H1 (cell line): ENCODE measurements at regions not wholly inside any gene's neighbourhood (a gene's known extent, or its start where the extent isn't known, plus 50 kb on each side); places are given as distances from the start of the nearest gene placed in this dataset.
A peak's percentile ranks its signal among the peaks of the same experiment; 100 is the strongest.

Experiments
- CTCF ChIA-PET: fragments of 300-600 bp; sonication (Branson Sonifier 250); formaldehyde crosslinking; loops from one replicate; lab custom pipeline; 2021; ENCODE audit not compliant: partially characterized antibody; lab: Charles Lee
- POLR2A ChIA-PET: fragments of 300-600 bp; sonication (Branson Sonifier 250); formaldehyde crosslinking; loops from one replicate; lab custom pipeline; 2021; ENCODE audit warnings: inconsistent platforms; ENCODE audit not compliant: partially characterized antibody; lab: Charles Lee
- DNase-seq, 2 experiments: peaks; one replicate each; pipeline versions ENCODE4 v3.0.0 to v3.0.0-alpha.2; 2010 to 2022; ENCODE audit warnings: low spot score in 2 of 2, low read depth in 1 of 2, mixed read lengths in 1 of 2
- FAIRE-seq: peaks from 2 replicates; lab custom pipeline; 2011; peaks lifted over from hg19 to GRCh38; lab: Jason Lieb, UNC
- H2AFZ ChIP-seq: 2 replicates; pipeline ENCODE4 v1.8.1; 2012; ENCODE audit warnings: low read length, inconsistent platforms
- H2AK5ac ChIP-seq: 2 replicates; pipeline ENCODE4 v1.6.1; 2013; ENCODE audit warnings: low read depth, low read length
- H2BK120ac ChIP-seq: replicated peaks from 2 replicates; pipeline ENCODE3; 2013; ENCODE audit warnings: low read depth, low read length, inconsistent platforms
- H2BK12ac ChIP-seq: 2 replicates; pipeline ENCODE4 v1.6.1; 2013; ENCODE audit warnings: low read depth, low read length
- H2BK15ac ChIP-seq: 2 replicates; pipeline ENCODE4 v1.6.1; 2013; ENCODE audit warnings: low read length
- H2BK20ac ChIP-seq: 2 replicates; pipeline ENCODE4 v1.6.1; 2013; ENCODE audit warnings: low read length
- H2BK5ac ChIP-seq: 2 replicates; pipeline ENCODE4 v1.6.1; 2013; ENCODE audit warnings: low read depth, low read length
- H3K14ac ChIP-seq: 2 replicates; pipeline ENCODE4 v1.6.1; 2013; ENCODE audit warnings: inconsistent platforms; ENCODE audit not compliant: insufficient read length
- H3K18ac ChIP-seq: 2 replicates; pipeline ENCODE4 v1.6.1; 2013; ENCODE audit warnings: low read length; ENCODE audit errors: extremely low read depth
- H3K23ac ChIP-seq: 2 replicates; pipeline ENCODE4 v1.6.1; 2013; ENCODE audit warnings: inconsistent platforms; ENCODE audit not compliant: insufficient read length
- H3K23me2 ChIP-seq: 2 replicates; pipeline ENCODE4 v1.6.1; 2013; ENCODE audit warnings: low read depth, low read length
- H3K27ac ChIP-seq: 2 replicates; pipeline ENCODE4 v1.6.1; 2011; ENCODE audit warnings: low read depth, low read length, inconsistent platforms
- H3K27me3 ChIP-seq, 4 experiments: replicated peaks in 1 of 4; 1 replicate in 1 of 4; 2 replicates in 3 of 4; pipeline versions ENCODE4 v1.6.1 to v1.8.1; 2011 to 2013; ENCODE audit warnings: low read length in 3 of 4, mild to moderate bottlenecking in 3 of 4, inconsistent platforms in 2 of 4, mixed read lengths in 2 of 4, moderate library complexity in 1 of 4; ENCODE audit not compliant: control insufficient read depth in 3 of 4, insufficient read depth in 3 of 4; ENCODE audit errors: extremely low read depth in 1 of 4
- H3K36me3 ChIP-seq, 4 experiments: 2 replicates each; pipeline versions ENCODE4 v1.6.1 to v1.8.1; 2011 to 2013; ENCODE audit warnings: mild to moderate bottlenecking in 4 of 4, low read length in 3 of 4, moderate library complexity in 2 of 4, control low read depth in 1 of 4, inconsistent platforms in 1 of 4; ENCODE audit not compliant: insufficient read depth in 4 of 4, control insufficient read depth in 2 of 4
- H3K4ac ChIP-seq: replicated peaks from 2 replicates; pipeline ENCODE3; 2013; ENCODE audit warnings: low read length, low read depth, mixed read lengths, inconsistent platforms; ENCODE audit not compliant: insufficient read length
- H3K4me1 ChIP-seq, 4 experiments: replicated peaks in 1 of 4; 1 replicate in 1 of 4; 2 replicates in 3 of 4; pipeline versions ENCODE4 v1.6.1 to v1.8.1; 2011 to 2013; ENCODE audit warnings: low read length in 3 of 4, inconsistent platforms in 2 of 4, mixed read lengths in 1 of 4; ENCODE audit not compliant: insufficient read depth in 4 of 4, control insufficient read depth in 3 of 4
- H3K4me2 ChIP-seq, 2 experiments: 2 replicates each; pipeline versions ENCODE4 v1.6.1 to v1.8.1; 2011 to 2013; ENCODE audit warnings: low read depth in 2 of 2, low read length in 2 of 2, control low read depth in 1 of 2, inconsistent platforms in 1 of 2, mild to moderate bottlenecking in 1 of 2; ENCODE audit not compliant: insufficient read depth in 1 of 2
- H3K4me3 ChIP-seq, 4 experiments: fragments of 200-600, 300-600 bp in 1 of 4; sonication (generic), shearing (Covaris generic), sonication (Bioruptor Twin) in 1 of 4; 2 replicates each; pipeline versions ENCODE4 v1.5.1 to v1.8.1; 2011 to 2016; ENCODE audit warnings: low read length in 4 of 4, low read depth in 3 of 4, control low read depth in 2 of 4, inconsistent platforms in 2 of 4, mild to moderate bottlenecking in 2 of 4, mixed read lengths in 1 of 4, moderate library complexity in 1 of 4; ENCODE audit not compliant: insufficient read depth in 2 of 4; ENCODE audit errors: extremely low read depth in 1 of 4
- H3K56ac ChIP-seq: replicated peaks from 2 replicates; pipeline ENCODE3; 2013; ENCODE audit warnings: low read depth, mild to moderate bottlenecking, mixed read lengths, low read length, inconsistent platforms; ENCODE audit not compliant: insufficient read length
- H3K79me1 ChIP-seq: 2 replicates; pipeline ENCODE4 v1.6.1; 2013; ENCODE audit warnings: low read depth, low read length, control low read depth
- H3K79me2 ChIP-seq, 2 experiments: 2 replicates each; pipeline versions ENCODE4 v1.6.1 to v1.8.1; 2012 to 2013; ENCODE audit warnings: low read length in 2 of 2, mild to moderate bottlenecking in 2 of 2, inconsistent platforms in 1 of 2; ENCODE audit not compliant: insufficient read depth in 2 of 2, control insufficient read depth in 1 of 2
- H3K9ac ChIP-seq, 4 experiments: replicated peaks in 1 of 4; 1 replicate in 1 of 4; 2 replicates in 3 of 4; pipeline versions ENCODE4 v1.6.1 to v1.8.1; 2011 to 2013; ENCODE audit warnings: low read depth in 3 of 4, low read length in 3 of 4, control low read depth in 2 of 4, mild to moderate bottlenecking in 2 of 4, moderate library complexity in 2 of 4, inconsistent platforms in 1 of 4; ENCODE audit errors: extremely low read depth in 1 of 4
- H3K9me3 ChIP-seq, 2 experiments: 2 replicates each; pipeline versions ENCODE4 v1.6.1 to v1.8.1; 2012 to 2013; ENCODE audit warnings: mild to moderate bottlenecking in 2 of 2, moderate library complexity in 2 of 2, control low read depth in 1 of 2, inconsistent platforms in 1 of 2, low read depth in 1 of 2, low read length in 1 of 2, mixed read lengths in 1 of 2; ENCODE audit not compliant: insufficient read depth in 2 of 2
- H4K20me1 ChIP-seq, 2 experiments: replicated peaks in 1 of 2; 2 replicates each; pipeline versions ENCODE3 to v1.8.1; 2011 to 2013; ENCODE audit warnings: inconsistent platforms in 2 of 2, low read length in 2 of 2, mild to moderate bottlenecking in 1 of 2; ENCODE audit not compliant: insufficient read depth in 2 of 2, control insufficient read depth in 1 of 2
- H4K5ac ChIP-seq: 2 replicates; pipeline ENCODE4 v1.6.1; 2013; ENCODE audit warnings: low read length, low read depth, mixed read lengths, inconsistent platforms; ENCODE audit not compliant: insufficient read length
- H4K8ac ChIP-seq: 2 replicates; pipeline ENCODE4 v1.8.0; 2013; ENCODE audit warnings: mild to moderate bottlenecking, moderate library complexity, low read length, inconsistent platforms; ENCODE audit not compliant: insufficient read depth; ENCODE audit errors: extremely low read depth
- H4K91ac ChIP-seq: replicated peaks from 2 replicates; pipeline ENCODE3; 2013; ENCODE audit warnings: low read length, mixed read lengths, inconsistent platforms; ENCODE audit not compliant: insufficient read length
- BRCA1 ChIP-seq: IDR thresholded peaks from 2 replicates; pipeline ENCODE4 v1.6.1; 2012; ENCODE audit warnings: low read depth, low read length, improper control_type of control experiment
- CBX8 ChIP-seq: fragments of 300-800, 300-1000 bp; sonication (generic); IDR thresholded peaks from 2 replicates; pipeline ENCODE4 v1.7.1; 2016; ENCODE audit warnings: low read depth, low read length, borderline replicate concordance
- CREB1 ChIP-seq: IDR thresholded peaks from 2 replicates; pipeline ENCODE4 v1.6.1; 2012; ENCODE audit warnings: inconsistent platforms
- FOSL1 ChIP-seq: IDR thresholded peaks from 2 replicates; pipeline ENCODE4 v1.6.1; 2011; ENCODE audit warnings: mild to moderate bottlenecking, low read depth, low read length, moderate library complexity; ENCODE audit not compliant: insufficient read depth
- GTF2F1 ChIP-seq: IDR thresholded peaks from 2 replicates; pipeline ENCODE4 v1.6.1; 2012; ENCODE audit warnings: low read depth, low read length, improper control_type of control experiment, borderline replicate concordance
- JUN ChIP-seq: IDR thresholded peaks from 2 replicates; pipeline ENCODE4 v1.6.1; 2011; ENCODE audit warnings: low read depth, mild to moderate bottlenecking, improper control_type of control experiment, low read length
- KDM4A ChIP-seq: IDR thresholded peaks from one replicate; pipeline ENCODE4 v1.7.1; 2012; ENCODE audit warnings: low read depth, mild to moderate bottlenecking, moderate library complexity, low read length, inconsistent platforms; ENCODE audit not compliant: severe bottlenecking
- MAX ChIP-seq: IDR thresholded peaks from 2 replicates; pipeline ENCODE4 v1.6.1; 2012; ENCODE audit warnings: inconsistent platforms
- NRF1 ChIP-seq: IDR thresholded peaks from 2 replicates; pipeline ENCODE4 v1.6.1; 2011; ENCODE audit warnings: mild to moderate bottlenecking, low read depth, low read length, improper control_type of control experiment
- TAF7 ChIP-seq: optimal IDR thresholded peaks from 2 replicates; pipeline ENCODE3; 2011; ENCODE audit warnings: low read depth, mild to moderate bottlenecking, inconsistent platforms, low read length, moderate library complexity, borderline replicate concordance
- TEAD4 ChIP-seq: IDR thresholded peaks from 2 replicates; pipeline ENCODE4 v1.6.1; 2012; ENCODE audit warnings: low read depth, low read length, inconsistent platforms, mixed read lengths
- USF2 ChIP-seq: IDR thresholded peaks from 2 replicates; pipeline ENCODE4 v1.6.1; 2011; ENCODE audit warnings: low read length, improper control_type of control experiment
- YY1 ChIP-seq: IDR thresholded peaks from 2 replicates; pipeline ENCODE4 v1.6.1; 2011; ENCODE audit warnings: low read depth, mild to moderate bottlenecking, low read length
- WGBS, 2 experiments: shearing (Covaris generic) in 1 of 2; methylation state at CpG; one replicate each; pipeline versions ENCODE4 v1.1.6 to v1.1.7; 2013 to 2015; ENCODE audit warnings: low lambda C conversion rate in 2 of 2, mixed read lengths in 2 of 2, inconsistent platforms in 1 of 2, low coverage in 1 of 2, missing lambda C conversion rate in 1 of 2; ENCODE audit not compliant: insufficient replicate concordance in 2 of 2, insufficient coverage in 1 of 2, insufficient read length in 1 of 2; ENCODE audit errors: extremely low coverage in 1 of 2, missing lambda C conversion rate in 1 of 2; 5-methylcytosine and 5-hydroxymethylcytosine counted together

- H4K20me1 ChIP-seq = no peaks in the 10 kb centered on the region
- no peak overlapping the region for H3K18ac ChIP-seq
- H2AK5ac ChIP-seq = no peak overlapping the region
- no peak for DNase-seq
- no peak overlapping the region for H3K4me2 ChIP-seq
- 90% methylated on average over 3 of the region's 3 CpGs; no CpG with 5 or more reads in 1 of the 2 experiments for WGBS, 2 experiments
- no peak overlapping the region for H2BK15ac ChIP-seq
- POLR2A ChIA-PET = no interaction called here
- H3K14ac ChIP-seq = no peak overlapping the region
- no peak overlapping the region for H4K91ac ChIP-seq
- no peaks in the 10 kb centered on the region for H3K79me1 ChIP-seq
- CTCF ChIA-PET = interaction anchor here (1.0 to 1.7 kb wide), 2 partner anchors 9 to 83 kb away, joined by 3 to 6 read pairs; no protein-coding TSS in a partner anchor
- no peak overlapping the region for H4K5ac ChIP-seq
- H3K56ac ChIP-seq = no peak overlapping the region
- no peaks in the 10 kb centered on the region for H3K9me3 ChIP-seq
- no peak for TF ChIP-seq TEAD4
- TF ChIP-seq JUN = no peak
- TF ChIP-seq GTF2F1 = no peak
- no peak for TF ChIP-seq YY1
- TF ChIP-seq USF2 = no peak
- no peak for TF ChIP-seq CREB1
- TF ChIP-seq NRF1 = no peak
- no peak for TF ChIP-seq TAF7
- no peak for TF ChIP-seq MAX
- no peak for TF ChIP-seq BRCA1
- no peak for TF ChIP-seq FOSL1
- no peak for TF ChIP-seq CBX8
- TF ChIP-seq KDM4A = no peak
- H3K23me2 ChIP-seq = no peaks in the 10 kb centered on the region
- H3K4me1 ChIP-seq = peaks cover 0 to 4% (median 2%) of the 10 kb centered on the region in 4 experiments; a peak in 3 of 7 replicates
- no peak for FAIRE-seq
- no peak overlapping the region for H3K9ac ChIP-seq
- H3K36me3 ChIP-seq = no peaks in the 10 kb centered on the region
- H3K27me3 ChIP-seq = no peaks in the 10 kb centered on the region
- no peak overlapping the region for H2BK120ac ChIP-seq
- no peak overlapping the region for H2AFZ ChIP-seq
- H3K4me3 ChIP-seq = no peak overlapping the region
- no peak overlapping the region for H2BK5ac ChIP-seq
- H2BK12ac ChIP-seq = no peak overlapping the region
- H3K4ac ChIP-seq = no peak overlapping the region
- H3K79me2 ChIP-seq = no peaks in the 10 kb centered on the region
- H3K27ac ChIP-seq = no peak overlapping the region
- peak overlapping the region; percentile 3; the same call in 1 of the 2 replicates for H2BK20ac ChIP-seq
- H3K23ac ChIP-seq = no peak overlapping the region
- no peak overlapping the region for H4K8ac ChIP-seq
These were observed 52.2 kb upstream of the C1QTNF7 start for GRCh38 chr4:15375667-15376066.
